PC-3 (cell line): ENCODE measurements at regions not wholly inside any gene's neighbourhood (a gene's known extent, or its start where the extent isn't known, plus 50 kb on each side); places are given as distances from the start of the nearest gene placed in this dataset.
A peak's percentile ranks its signal among the peaks of the same experiment; 100 is the strongest.

Source experiments
- ATAC-seq: fragments of 200-7000 bp; cut with Tn5 transposase; 2 replicates; pipeline ENCODE4 v1.9.1; 2020; ENCODE audit warnings: mild to moderate bottlenecking, moderate library complexity
- BruUV-seq: library from RNA; stranded (reverse); fragments of 400-500 nt; replicated peaks from 2 replicates; lab custom pipeline; 2021; lab: Mats Ljungman, UMichigan
- CTCF ChIA-PET: fragments of 300-600 bp; sonication (Branson Sonifier 250); formaldehyde crosslinking; loops from one replicate; lab custom pipeline; 2022; ENCODE audit warnings: antibody characterized with exemption; lab: Charles Lee
- POLR2A ChIA-PET: fragments of 300-600 bp; sonication (Branson Sonifier 250); formaldehyde crosslinking; loops from one replicate; lab custom pipeline; 2022; ENCODE audit warnings: antibody characterized with exemption; ENCODE audit not compliant: unreplicated experiment; lab: Charles Lee
- DNase-seq: peaks from one replicate; pipeline ENCODE4 v3.0.0-alpha.2; 2015
- H2AFZ ChIP-seq: fragments of 300-600 bp; sonication (generic); 2 replicates; pipeline ENCODE4 v1.6.0; 2016; ENCODE audit warnings: antibody characterized with exemption, low read length
- H3F3A ChIP-seq: fragments of 300-600 bp; sonication (generic); one replicate; pipeline ENCODE4 v1.6.0; 2017; ENCODE audit warnings: antibody characterized with exemption, low read length, control low read depth, mild to moderate bottlenecking; ENCODE audit not compliant: unreplicated experiment
- H3K27ac ChIP-seq: fragments of 300-600 bp; sonication (generic); 2 replicates; pipeline ENCODE4 v1.5.1; 2016; ENCODE audit warnings: mild to moderate bottlenecking, low read length
- H3K27me3 ChIP-seq: fragments of 300-600 bp; sonication (generic); 2 replicates; pipeline ENCODE4 v1.6.1; 2016; ENCODE audit warnings: low read length, mixed read lengths
- H3K36me3 ChIP-seq: fragments of 300-600 bp; sonication (generic); 2 replicates; pipeline ENCODE4 v1.6.1; 2016; ENCODE audit warnings: low read depth, mixed run types, low read length, mixed read lengths
- H3K4me1 ChIP-seq: fragments of 300-600 bp; sonication (generic); 2 replicates; pipeline ENCODE4 v1.5.1; 2016; ENCODE audit warnings: low read length; ENCODE audit not compliant: insufficient read depth
- H3K4me2 ChIP-seq: fragments of 300-600 bp; sonication (generic); 2 replicates; pipeline ENCODE4 v1.6.0; 2016; ENCODE audit warnings: low read length
- H3K4me3 ChIP-seq: fragments of 300-600 bp; sonication (generic); 2 replicates; pipeline ENCODE4 v1.5.1; 2016; ENCODE audit warnings: mild to moderate bottlenecking, low read length, mixed read lengths
- H3K79me2 ChIP-seq: fragments of 300-600 bp; sonication (generic); 2 replicates; pipeline ENCODE4 v1.6.1; 2017; ENCODE audit warnings: low read length, mixed read lengths
- H3K9ac ChIP-seq: fragments of 300-600 bp; sonication (generic); 2 replicates; pipeline ENCODE4 v1.6.0; 2016; ENCODE audit warnings: mild to moderate bottlenecking, low read length
- H3K9me2 ChIP-seq: fragments of 300-600 bp; sonication (generic); replicated peaks from 2 replicates; pipeline ENCODE4 v1.6.1; 2016; ENCODE audit warnings: mixed run types, low read length, mixed read lengths
- H3K9me3 ChIP-seq: fragments of 300-600 bp; sonication (generic); 2 replicates; pipeline ENCODE4 v1.6.1; 2016; ENCODE audit warnings: low read length, mixed read lengths
- H4K20me1 ChIP-seq: fragments of 300-600 bp; sonication (generic); 2 replicates; pipeline ENCODE4 v1.6.1; 2016; ENCODE audit warnings: low read length, mixed read lengths
- EZH2 ChIP-seq: fragments of 300-600 bp; sonication (generic); IDR thresholded peaks from one replicate; pipeline ENCODE4 v1.6.1; 2017; ENCODE audit warnings: antibody characterized with exemption, mild to moderate bottlenecking, low read length; ENCODE audit not compliant: unreplicated experiment
- EZH2phosphoT487 ChIP-seq: fragments of 300-600 bp; sonication (generic); IDR thresholded peaks from 2 replicates; pipeline ENCODE4 v1.6.1; 2018; ENCODE audit warnings: mild to moderate bottlenecking, antibody characterized with exemption, low read length, borderline replicate concordance
- intact Hi-C: fragments of 100-400 bp; cut with micrococcal nuclease; formaldehyde crosslinking; loops from 2 replicates; pipeline ENCODE4 v1.9.0; 2023
- TF ChIP-seq, protein P1 (sequence below): fragments of 300-600 bp; sonication (generic); conservative IDR thresholded peaks from 2 replicates; pipeline ENCODE4 v1.5.1; 2017; ENCODE audit warnings: antibody characterized with exemption, low read depth, mild to moderate bottlenecking, low read length

DNA sequence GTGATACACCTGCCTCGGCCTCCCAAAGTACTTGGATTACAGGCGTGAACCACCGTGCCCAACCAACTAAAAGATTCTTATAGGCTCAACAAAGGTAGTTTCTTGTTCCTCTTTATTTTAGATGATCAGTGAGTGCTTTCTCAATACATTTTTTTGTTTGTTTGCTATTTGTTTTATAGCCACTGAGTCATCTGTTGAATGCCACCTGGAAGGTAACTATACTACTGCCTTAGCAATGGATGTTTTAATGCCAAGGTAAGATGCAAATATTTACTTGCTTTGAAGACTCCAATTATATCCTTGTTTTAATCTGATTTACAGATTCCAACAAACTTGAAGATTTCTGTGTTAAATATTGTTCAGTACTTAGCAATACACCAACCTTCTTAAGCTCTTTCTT, 2807.4 kb upstream of the PCDH20 start:
- TF ChIP-seq, protein P1, sequence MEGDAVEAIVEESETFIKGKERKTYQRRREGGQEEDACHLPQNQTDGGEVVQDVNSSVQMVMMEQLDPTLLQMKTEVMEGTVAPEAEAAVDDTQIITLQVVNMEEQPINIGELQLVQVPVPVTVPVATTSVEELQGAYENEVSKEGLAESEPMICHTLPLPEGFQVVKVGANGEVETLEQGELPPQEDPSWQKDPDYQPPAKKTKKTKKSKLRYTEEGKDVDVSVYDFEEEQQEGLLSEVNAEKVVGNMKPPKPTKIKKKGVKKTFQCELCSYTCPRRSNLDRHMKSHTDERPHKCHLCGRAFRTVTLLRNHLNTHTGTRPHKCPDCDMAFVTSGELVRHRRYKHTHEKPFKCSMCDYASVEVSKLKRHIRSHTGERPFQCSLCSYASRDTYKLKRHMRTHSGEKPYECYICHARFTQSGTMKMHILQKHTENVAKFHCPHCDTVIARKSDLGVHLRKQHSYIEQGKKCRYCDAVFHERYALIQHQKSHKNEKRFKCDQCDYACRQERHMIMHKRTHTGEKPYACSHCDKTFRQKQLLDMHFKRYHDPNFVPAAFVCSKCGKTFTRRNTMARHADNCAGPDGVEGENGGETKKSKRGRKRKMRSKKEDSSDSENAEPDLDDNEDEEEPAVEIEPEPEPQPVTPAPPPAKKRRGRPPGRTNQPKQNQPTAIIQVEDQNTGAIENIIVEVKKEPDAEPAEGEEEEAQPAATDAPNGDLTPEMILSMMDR: no peak
- TF ChIP-seq EZH2phosphoT487: no peak
- no peak for TF ChIP-seq EZH2
- H4K20me1 ChIP-seq: no peaks in the 10 kb centered on the region
- ChIA-PET CTCF (no interaction called here), POLR2A (no interaction called here)
- no TSS peak for BruUV-seq
- DNase-seq: peak; percentile 54
- H3F3A ChIP-seq: no peaks in the 10 kb centered on the region
- no peaks in the 10 kb centered on the region for H3K36me3 ChIP-seq
- H3K79me2 ChIP-seq: no peaks in the 10 kb centered on the region
- intact Hi-C loops: no loop called here
- no peak overlapping the region for H3K4me2 ChIP-seq
- no peaks in the 10 kb centered on the region for H3K27me3 ChIP-seq
- H3K9me2 ChIP-seq: no peaks in the 10 kb centered on the region
- H3K4me3 ChIP-seq: no peak overlapping the region
- 0 out of 2 replicates have a peak overlapping the region, but pooled peaks have one; percentile 9 for H3K27ac ChIP-seq
- peaks cover 4% of the 10 kb centered on the region; the same call in 1 of the 2 replicates for H3K4me1 ChIP-seq
- peak; percentile 37 for ATAC-seq
- H2AFZ ChIP-seq: no peak overlapping the region
- H3K9me3 ChIP-seq: no peaks in the 10 kb centered on the region
- H3K9ac ChIP-seq: no peak overlapping the region

DNA sequence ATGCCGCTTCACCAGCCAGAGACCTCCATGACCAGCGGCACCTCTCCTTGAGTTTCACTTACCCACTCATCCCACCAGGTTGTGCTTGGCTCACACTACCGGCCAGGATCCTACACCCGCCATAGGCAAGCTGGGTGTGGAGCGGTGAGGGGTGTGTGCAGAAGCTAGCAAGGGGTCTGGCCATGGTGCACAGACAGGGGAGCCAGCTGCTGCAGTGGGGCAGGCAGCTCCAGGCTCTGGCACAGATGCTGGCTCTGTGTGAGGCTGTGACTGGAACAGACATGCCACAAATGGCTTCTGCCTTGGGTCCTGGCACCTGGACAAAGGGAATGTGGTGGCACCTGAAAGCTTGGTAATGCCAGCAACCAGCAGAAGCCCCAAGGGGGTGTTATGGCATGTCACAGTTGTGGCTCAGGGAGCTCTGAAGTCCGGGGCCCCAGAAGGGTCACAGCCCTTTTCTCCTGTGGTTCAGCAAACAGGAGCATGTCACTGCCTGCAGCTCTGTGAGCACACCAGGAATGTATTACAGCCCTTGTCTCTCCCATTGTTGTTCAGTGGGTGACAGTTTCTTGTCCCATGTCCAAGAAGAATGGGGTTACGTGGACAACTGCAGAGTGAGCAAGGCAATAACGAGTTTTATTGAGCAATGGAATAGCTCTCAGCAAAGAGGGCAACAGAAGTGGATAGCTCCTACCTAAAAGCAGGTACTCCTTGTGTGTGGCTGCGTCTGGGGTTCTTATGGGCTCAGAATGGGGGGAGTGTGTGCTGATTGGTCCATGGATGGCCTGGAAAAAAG, 2791.0 kb upstream of the PCDH20 start:
- H3K9ac ChIP-seq: peak overlapping the region; percentile 47; the same call in 1 of the 2 replicates
- H3K9me3 ChIP-seq: no peaks in the 10 kb centered on the region
- no peaks in the 10 kb centered on the region for H3K27me3 ChIP-seq
- H3K36me3 ChIP-seq: no peaks in the 10 kb centered on the region
- ATAC-seq (peak; percentile 13; the same call in 1 of the 2 replicates), DNase-seq (peak; percentile 62)
- H3K9me2 ChIP-seq: no peaks in the 10 kb centered on the region
- H3K4me3 ChIP-seq: no peak overlapping the region
- ChIA-PET POLR2A (interaction anchor here (0.5 kb wide), 1 partner anchor 600 kb away, joined by 3 read pairs; no protein-coding TSS in a partner anchor), CTCF (no interaction called here)
- H3K79me2 ChIP-seq: no peaks in the 10 kb centered on the region
- H2AFZ ChIP-seq: peak overlapping the region; percentile 54; the same call in 1 of the 2 replicates
- H3K4me2 ChIP-seq: peak overlapping the region; percentile 15; the same call in 1 of the 2 replicates
- intact Hi-C loops: no loop called here
- H4K20me1 ChIP-seq: no peaks in the 10 kb centered on the region
- no TSS peak for BruUV-seq
- peaks cover 12% of the 10 kb centered on the region; the same call in 1 of the 2 replicates for H3K4me1 ChIP-seq
- H3F3A ChIP-seq: no peaks in the 10 kb centered on the region
- TF ChIP-seq EZH2phosphoT487 (no peak), EZH2 (no peak)
- TF ChIP-seq, protein P1: no peak
- H3K27ac ChIP-seq: peak overlapping the region; percentile 92

DNA sequence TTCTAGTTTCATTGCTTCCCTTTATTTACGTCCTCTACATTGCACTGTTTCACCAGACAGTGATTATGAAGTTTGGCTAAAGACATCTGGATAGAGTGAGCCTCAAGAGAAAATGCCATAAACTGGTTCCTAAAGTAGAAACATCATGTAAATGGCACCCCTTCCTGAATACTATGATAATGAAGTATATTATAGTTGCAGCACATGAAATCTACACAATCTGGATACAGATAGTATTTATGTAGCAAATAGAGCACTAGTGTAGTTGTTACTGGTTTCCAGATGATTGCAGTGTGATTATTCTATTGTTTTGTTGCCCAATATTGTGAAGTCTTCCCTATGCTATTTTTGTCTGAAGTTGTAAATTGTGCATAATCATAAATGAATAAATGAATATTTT, 2786.9 kb upstream of the PCDH20 start:
- Histone ChIP-seq H4K20me1 (no peaks in the 10 kb centered on the region), H3K9ac (no peak overlapping the region), H3K36me3 (no peaks in the 10 kb centered on the region), H3K9me3 (no peaks in the 10 kb centered on the region), H3K4me3 (no peak overlapping the region), H3K27me3 (no peaks in the 10 kb centered on the region), H3F3A (no peaks in the 10 kb centered on the region), H3K27ac (no peak overlapping the region), H3K9me2 (no peaks in the 10 kb centered on the region), H3K4me2 (no peak overlapping the region), H2AFZ (no peak overlapping the region), H3K4me1 (peaks cover 7% of the 10 kb centered on the region; the same call in 1 of the 2 replicates), H3K79me2 (no peaks in the 10 kb centered on the region)
- TF ChIP-seq, protein P1: no peak
- TF ChIP-seq EZH2 (no peak), EZH2phosphoT487 (no peak)
- intact Hi-C loops: no loop called here
- DNase-seq (no peak), ATAC-seq (no peak)
- POLR2A ChIA-PET: no interaction called here
- BruUV-seq: no TSS peak
- CTCF ChIA-PET: no interaction called here
